Activated CD8-positive, alpha-beta memory T cell treated with anti-CD3 and anti-CD28 coated beads, Interleukin-2, amount 50 U/mL, for 48 hours (primary cell): ENCODE measurements at regions not wholly inside any gene's neighbourhood (a gene's known extent, or its start where the extent isn't known, plus 50 kb on each side); places are given as distances from the start of the nearest gene placed in this dataset.
"Not testable (repeated sequence)": the region's sequence is repeated elsewhere in the genome, so short reads cannot be mapped to it uniquely, and the experiment has no call there.

ENCODE experiments used
- DNase-seq: peaks from one replicate; pipeline ENCODE4 v3.0.0-alpha.2; 2020

DNA sequence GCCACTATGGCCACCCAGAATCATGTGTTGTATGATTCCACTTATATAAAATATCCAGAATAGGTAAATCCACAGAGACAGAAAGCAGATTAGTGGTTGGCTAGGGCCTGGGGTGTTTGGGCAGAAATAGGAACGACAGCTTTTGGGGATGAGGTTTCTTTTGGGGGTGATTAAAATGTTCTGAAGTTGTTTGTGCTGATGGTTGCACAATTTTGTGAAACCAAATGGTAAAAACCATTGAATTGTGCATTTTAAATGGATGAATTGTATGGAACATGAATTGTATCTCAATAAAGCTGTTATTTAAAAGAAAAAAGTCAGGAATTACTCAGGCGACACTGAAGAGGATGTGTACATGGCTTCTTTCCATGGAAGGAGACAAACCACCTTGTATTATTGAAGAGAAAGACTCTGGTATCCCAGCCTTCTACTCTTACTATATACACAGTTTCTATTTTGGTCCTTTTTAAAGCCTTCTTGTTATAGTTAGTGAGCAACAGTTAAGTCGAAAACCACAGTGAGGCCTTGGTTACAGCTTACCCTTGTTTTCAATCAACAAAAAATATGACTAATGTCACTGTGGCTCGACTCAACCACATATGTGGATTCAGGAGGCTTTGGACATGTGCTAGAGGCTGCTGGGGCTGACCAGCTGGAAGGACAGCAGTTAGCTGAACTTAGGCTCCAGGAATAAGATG is 57.1 kb upstream of the KMT2E start:
- peak; percentile 72 for DNase-seq

DNA sequence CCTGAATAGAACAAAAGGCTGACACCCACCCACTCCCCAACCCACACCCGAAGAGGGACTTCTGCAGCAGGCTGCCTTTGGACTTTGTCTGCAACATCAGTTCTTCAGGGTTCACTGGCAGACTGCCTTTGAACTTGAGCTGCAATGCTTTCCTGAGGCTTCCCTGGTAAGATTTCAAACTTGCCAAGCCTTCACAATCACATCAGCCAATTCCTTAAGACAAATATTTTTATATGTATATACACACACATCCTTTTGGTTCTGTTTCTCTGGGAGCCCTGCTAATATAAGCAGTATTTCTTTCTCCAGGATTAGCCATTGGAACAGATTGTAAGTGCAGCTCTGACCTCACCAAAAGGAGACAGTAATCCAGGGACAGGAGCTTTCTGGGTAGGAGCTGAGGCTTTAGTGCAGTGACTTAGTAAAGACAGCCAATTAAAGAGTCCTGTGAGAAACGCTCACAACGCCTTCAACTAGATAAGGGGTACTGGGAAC is 55.6 kb upstream of the KMT2E start:
- no peak for DNase-seq

DNA sequence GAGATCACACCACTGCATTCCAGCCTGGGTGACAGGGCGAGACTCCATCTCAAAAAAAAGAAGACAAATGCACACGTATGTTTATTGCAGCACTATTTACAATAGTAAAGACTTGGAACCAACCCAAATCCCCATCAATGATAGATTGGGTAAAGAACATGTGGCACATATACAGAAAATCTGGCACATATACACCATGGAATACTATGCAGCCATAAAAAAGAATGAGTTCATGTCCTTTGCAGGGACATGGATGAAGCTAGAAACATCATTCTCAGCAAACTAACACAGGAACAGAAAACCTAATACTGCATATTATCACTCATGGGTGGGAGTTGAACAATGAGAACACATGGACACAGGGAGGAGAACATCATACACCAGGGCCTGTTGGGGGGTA is 54.5 kb upstream of the KMT2E start:
- DNase-seq: not testable (repeated sequence)

DNA sequence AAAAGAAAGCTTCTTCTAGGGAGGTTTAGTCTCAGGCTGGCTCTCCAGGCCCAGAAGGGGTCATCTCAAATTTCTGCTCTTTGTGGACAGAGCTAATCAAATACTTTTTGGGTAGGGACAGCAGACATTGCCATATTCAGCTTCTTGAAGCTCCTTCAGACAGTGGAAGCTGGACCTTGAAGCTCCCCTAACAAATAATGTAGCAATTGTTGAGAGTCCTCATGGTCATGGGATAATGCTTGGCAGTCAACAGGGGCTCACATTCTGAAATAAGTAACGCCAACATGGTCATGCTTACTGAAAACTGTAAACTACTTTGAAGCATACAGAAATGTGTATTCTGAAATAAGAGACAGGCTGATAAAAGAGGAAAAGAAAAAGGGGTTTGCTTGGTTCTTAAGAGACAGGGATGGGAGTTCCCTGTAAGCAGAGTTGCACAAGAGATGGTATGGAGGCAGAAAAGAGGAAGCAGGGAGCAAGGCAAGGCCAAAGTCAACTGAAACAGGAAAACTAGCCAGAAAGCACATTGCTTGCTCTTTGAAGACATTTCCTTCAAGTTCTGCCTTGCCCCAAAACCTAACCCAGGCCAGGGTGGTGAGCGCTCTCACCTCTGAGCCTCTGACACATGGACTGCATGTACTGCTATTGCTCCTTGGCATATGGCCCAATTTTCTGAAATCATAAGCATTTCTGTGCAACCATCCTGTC is 53.1 kb upstream of the KMT2E start:
- no peak for DNase-seq

DNA sequence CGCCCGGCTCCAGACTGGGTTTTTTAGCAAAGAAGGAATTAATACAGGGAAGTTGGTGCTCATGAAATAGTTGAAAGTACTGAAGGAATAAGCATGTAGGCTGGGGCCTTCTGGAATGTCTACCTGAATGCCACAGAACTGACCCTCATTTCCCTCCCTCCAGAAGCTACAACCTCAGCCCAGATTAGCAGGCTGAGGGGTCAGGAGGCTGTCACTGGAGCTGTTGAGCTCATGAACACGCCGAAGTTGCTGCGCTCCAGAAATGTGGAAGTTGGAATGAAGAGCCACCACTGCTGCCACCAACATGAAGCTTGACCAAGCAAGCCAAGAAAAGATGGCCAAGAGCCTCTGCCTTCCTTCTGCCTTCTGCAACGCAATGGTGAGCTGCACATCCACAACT is 52.2 kb upstream of the KMT2E start:
- no peak for DNase-seq

DNA sequence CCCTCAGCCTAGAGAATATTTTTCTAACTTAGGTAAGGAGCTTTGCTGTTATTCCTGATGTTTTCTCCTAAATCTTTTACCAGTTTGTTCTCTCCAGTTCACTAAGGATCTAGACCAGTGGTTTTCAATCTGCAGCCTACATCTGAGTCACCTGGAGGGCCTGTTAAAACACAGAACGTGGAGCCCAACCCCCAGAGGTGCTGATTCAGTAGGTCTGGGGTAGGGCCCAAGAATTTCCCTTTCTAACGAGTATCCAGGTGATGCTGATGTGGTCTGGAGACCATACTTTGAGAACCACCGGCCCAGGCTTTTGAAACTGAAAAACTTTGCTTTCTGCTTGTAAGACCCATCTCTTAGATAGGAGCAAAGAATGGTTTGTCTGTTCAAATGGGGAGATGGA is 51.2 kb upstream of the KMT2E start:
- peak; percentile 49 for DNase-seq

DNA sequence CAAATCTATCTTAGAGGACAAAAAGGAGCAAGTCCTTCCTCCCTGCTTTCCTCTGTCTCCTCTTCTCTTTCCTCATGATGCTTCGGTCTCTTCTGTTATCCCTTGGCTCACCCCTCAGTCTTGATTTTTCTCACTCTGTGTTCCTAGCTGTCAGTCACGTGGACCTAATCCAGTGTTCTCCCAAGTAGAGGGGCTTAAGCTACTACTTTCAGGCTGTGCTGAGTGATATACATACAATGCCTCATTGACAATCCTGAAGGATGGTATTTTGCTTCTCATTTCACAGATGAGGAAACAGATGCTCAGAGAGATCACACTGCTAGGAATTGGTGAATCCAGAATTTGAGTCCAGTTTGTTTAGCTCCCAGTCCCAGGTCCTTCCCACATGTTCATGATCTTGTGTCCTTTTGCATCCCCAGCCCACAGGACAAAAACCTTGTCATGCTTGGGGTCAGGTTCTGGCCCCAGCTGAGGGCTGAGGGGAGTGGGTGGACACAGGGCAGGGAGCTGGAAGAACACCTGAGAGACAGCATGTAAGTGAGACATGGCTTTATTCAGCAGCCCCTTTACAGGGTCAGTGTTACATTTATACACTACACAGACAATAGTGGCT is 50.5 kb upstream of the KMT2E start:
- DNase-seq: peak; percentile 38

DNA sequence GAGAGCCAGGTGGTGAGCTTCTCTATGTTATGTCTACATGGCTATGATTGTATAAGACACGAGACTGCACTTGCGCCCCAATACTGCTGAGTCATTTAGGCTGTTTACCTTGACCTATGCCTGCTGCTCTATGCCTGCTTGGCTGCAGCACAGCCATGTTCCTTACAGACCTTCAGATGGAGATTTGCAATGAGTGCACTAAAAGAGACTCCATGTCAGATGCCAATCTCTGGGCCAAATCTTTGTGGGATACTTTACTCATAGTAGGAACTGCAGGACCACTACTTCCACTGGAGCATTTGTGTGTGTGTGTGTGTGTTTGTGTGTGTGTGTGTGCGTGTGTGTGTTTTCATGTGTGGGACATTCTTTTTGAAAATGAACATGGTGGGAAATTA is 50.0 kb upstream of the KMT2E start:
- DNase-seq: no peak
